ENCODE measurements at regions not wholly inside any gene's neighbourhood (a gene's known extent, or its start where the extent isn't known, plus 50 kb on each side); places are given as distances from the start of the nearest gene placed in this dataset.

DNA sequence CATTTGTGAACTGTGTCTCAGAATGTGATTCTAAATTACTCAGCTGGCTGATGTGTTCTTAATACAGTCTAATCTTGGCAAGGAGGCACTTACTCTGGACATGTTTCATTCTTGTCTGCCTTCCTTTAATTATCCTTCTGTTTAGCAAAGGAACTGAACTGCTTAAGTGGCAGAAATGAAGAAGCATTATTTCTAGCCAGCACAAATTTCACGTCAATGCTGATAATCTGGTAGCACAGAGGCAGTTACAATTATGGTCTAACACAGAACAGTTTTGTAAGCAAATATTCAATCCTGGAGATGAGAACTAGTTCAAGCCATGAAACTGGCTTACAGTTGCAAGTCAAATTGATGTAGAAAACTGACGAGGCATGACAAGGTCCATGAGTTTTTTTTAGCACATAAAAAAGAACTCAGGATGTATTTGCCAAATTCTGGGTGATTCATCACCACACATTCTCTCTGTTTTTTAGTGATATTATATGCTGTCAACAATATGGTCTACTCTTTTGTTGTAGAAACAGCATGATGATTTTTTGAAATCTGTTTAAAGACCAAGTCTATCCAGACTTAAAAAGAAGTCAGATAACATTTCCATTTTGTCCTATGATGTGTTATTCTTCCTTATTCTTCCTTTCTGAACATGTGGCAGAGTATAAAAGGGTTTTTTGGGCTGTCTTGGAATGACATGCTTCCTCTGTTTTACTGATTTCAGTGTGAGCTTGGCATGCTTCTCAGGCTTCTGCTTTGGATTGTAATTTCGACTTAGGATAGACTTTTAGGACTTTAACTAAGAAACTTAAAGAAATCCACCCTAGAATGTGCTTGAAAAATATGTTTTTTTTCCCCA lies 154.8 kb downstream of the DNAJB9 start:
- no peak for TF ChIP-seq REST (tag by site-specific recombination; IDR thresholded peaks at IDR 0.05)
- TF ChIP-seq, protein P1, sequence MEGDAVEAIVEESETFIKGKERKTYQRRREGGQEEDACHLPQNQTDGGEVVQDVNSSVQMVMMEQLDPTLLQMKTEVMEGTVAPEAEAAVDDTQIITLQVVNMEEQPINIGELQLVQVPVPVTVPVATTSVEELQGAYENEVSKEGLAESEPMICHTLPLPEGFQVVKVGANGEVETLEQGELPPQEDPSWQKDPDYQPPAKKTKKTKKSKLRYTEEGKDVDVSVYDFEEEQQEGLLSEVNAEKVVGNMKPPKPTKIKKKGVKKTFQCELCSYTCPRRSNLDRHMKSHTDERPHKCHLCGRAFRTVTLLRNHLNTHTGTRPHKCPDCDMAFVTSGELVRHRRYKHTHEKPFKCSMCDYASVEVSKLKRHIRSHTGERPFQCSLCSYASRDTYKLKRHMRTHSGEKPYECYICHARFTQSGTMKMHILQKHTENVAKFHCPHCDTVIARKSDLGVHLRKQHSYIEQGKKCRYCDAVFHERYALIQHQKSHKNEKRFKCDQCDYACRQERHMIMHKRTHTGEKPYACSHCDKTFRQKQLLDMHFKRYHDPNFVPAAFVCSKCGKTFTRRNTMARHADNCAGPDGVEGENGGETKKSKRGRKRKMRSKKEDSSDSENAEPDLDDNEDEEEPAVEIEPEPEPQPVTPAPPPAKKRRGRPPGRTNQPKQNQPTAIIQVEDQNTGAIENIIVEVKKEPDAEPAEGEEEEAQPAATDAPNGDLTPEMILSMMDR (tag by site-specific recombination; IDR thresholded peaks at IDR 0.05): no peak
- TF ChIP-seq ZNF23 (tag by site-specific recombination; IDR thresholded peaks at IDR 0.05; ENCODE audit: borderline replicate concordance): no peak
- no peak for TF ChIP-seq PRDM6 (tag by site-specific recombination; IDR thresholded peaks at IDR 0.05)
- TF ChIP-seq ATF2 (tag by site-specific recombination; IDR thresholded peaks at IDR 0.05; ENCODE audit: low read depth): no peak
- no peak for TF ChIP-seq HOXA7 (CRISPR knock-in tag; IDR thresholded peaks at IDR 0.05; ENCODE audit: borderline replicate concordance)
- TF ChIP-seq ZBTB11 (tag by site-specific recombination; conservative IDR thresholded peaks at IDR 0.05; ENCODE audit: low read depth): no peak
